ENCODE measurements at regions not wholly inside any gene's neighbourhood (a gene's known extent, or its start where the extent isn't known, plus 50 kb on each side); places are given as distances from the start of the nearest gene placed in this dataset.

GRCh38 chr2:49289711-49290110 lies 135.4 kb upstream of the FSHR start:
- TF ChIP-seq CTCF (IDR thresholded peaks at IDR 0.05; ENCODE audit: low read length) (no peak), EZH2 (IDR thresholded peaks at IDR 0.05; ENCODE audit: borderline replicate concordance, low read length) (no peak)

Measured in OCI-LY1 (cell line).